Esophagus squamous epithelium (tissue), 5 donors: ENCODE measurements at regions not wholly inside any gene's neighbourhood (a gene's known extent, or its start where the extent isn't known, plus 50 kb on each side); places are given as distances from the start of the nearest gene placed in this dataset.

Experiments used
- DNase-seq: peaks from one replicate; lab custom pipeline; 2025; lab: John Stamatoyannopoulos, UW
- H3K27ac ChIP-seq, 4 donors: fragments of 200-600 bp; sonication (generic); one replicate each; pipeline ENCODE4 v1.5.1; 2016 to 2019; ENCODE audit warnings: mild to moderate bottlenecking in 1 of 4
- H3K27me3 ChIP-seq, 4 donors: fragments of 200-600 bp; sonication (generic); 1 replicate in 3 of 4; 2 replicates in 1 of 4; pipeline versions ENCODE4 v1.5.1 to v1.6.0; 2017 to 2021; ENCODE audit warnings: antibody characterized with exemption in 1 of 4
- H3K36me3 ChIP-seq, 3 donors: fragments of 200-600 bp; sonication (generic); one replicate each; pipeline ENCODE4 v1.5.1; 2016 to 2019
- H3K4me1 ChIP-seq, 3 donors: fragments of 200-600 bp; sonication (generic); one replicate each; pipeline ENCODE4 v1.5.1; 2017 to 2019
- H3K4me3 ChIP-seq, 4 donors: fragments of 200-600 bp; sonication (generic); 1 replicate in 3 of 4; 2 replicates in 1 of 4; pipeline ENCODE4 v1.5.1; 2016 to 2019; ENCODE audit warnings: mild to moderate bottlenecking in 2 of 4, moderate library complexity in 1 of 4
- H3K9me3 ChIP-seq, 3 donors: fragments of 200-600 bp; sonication (generic); one replicate each; pipeline ENCODE4 v1.5.1; 2016 to 2019
- POLR2A ChIP-seq, 4 donors: fragments of 450-650 bp; IDR thresholded peaks; one replicate each; pipeline ENCODE4 v1.6.1; 2017; ENCODE audit warnings: antibody characterized with exemption in 4 of 4, mild to moderate bottlenecking in 4 of 4, moderate library complexity in 3 of 4
- WGBS, 2 donors: methylation state at CpG; one replicate each; pipeline ENCODE4 v1.1.5; 2018; 5-methylcytosine and 5-hydroxymethylcytosine counted together
- intact Hi-C: fragments of 100-400 bp; cut with DNase I; formaldehyde crosslinking; loops from one replicate; pipeline ENCODE4 v1.15.0; 2022
- TF ChIP-seq, protein P1 (sequence below), 6 experiments: fragments of 450-650 bp in 4 of 6; fragments of 200-600 bp in 2 of 6; sonication (generic) in 2 of 6; IDR thresholded peaks; one replicate each; pipeline ENCODE4 v1.5.1; 2016 to 2019; ENCODE audit warnings: antibody characterized with exemption in 6 of 6, mild to moderate bottlenecking in 4 of 6, moderate library complexity in 4 of 6
- donor health status: DM: yes; HTN: yes; CAD: no.

DNA sequence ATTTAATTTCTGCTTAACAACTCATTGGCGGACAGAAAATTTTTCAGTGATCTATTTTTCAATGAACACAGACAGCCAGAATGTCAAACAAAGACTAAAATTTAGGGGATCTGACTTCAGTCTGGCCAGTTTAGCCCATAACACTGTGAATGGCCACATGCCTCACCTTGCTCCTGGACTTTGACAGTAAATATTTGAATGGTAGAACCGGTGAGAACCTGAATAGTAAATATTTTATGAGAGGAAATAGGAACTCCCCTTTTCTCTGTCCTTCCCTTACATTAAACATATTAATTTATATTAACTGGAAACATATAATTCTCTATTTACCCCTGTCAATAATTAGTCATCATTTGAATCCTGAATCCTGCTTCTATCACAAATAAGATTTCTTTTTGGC is 942.1 kb downstream of the KCNJ2 start:
- WGBS, 2 donors: 74 to 80% methylated on average over 2 of the region's 2 CpGs
- H3K27me3 ChIP-seq: no peaks in the 10 kb centered on the region
- H3K36me3 ChIP-seq: no peaks in the 10 kb centered on the region
- intact Hi-C loops: no loop called here
- no peak overlapping the region for H3K4me3 ChIP-seq
- no peaks in the 10 kb centered on the region for H3K9me3 ChIP-seq
- no peak overlapping the region for H3K27ac ChIP-seq
- TF ChIP-seq, protein P1, sequence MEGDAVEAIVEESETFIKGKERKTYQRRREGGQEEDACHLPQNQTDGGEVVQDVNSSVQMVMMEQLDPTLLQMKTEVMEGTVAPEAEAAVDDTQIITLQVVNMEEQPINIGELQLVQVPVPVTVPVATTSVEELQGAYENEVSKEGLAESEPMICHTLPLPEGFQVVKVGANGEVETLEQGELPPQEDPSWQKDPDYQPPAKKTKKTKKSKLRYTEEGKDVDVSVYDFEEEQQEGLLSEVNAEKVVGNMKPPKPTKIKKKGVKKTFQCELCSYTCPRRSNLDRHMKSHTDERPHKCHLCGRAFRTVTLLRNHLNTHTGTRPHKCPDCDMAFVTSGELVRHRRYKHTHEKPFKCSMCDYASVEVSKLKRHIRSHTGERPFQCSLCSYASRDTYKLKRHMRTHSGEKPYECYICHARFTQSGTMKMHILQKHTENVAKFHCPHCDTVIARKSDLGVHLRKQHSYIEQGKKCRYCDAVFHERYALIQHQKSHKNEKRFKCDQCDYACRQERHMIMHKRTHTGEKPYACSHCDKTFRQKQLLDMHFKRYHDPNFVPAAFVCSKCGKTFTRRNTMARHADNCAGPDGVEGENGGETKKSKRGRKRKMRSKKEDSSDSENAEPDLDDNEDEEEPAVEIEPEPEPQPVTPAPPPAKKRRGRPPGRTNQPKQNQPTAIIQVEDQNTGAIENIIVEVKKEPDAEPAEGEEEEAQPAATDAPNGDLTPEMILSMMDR (IDR thresholded peaks at IDR 0.05): no peak
- TF ChIP-seq POLR2A (IDR thresholded peaks at IDR 0.05): no peak
- H3K4me1 ChIP-seq: no peaks in the 10 kb centered on the region
- no peak for DNase-seq

DNA sequence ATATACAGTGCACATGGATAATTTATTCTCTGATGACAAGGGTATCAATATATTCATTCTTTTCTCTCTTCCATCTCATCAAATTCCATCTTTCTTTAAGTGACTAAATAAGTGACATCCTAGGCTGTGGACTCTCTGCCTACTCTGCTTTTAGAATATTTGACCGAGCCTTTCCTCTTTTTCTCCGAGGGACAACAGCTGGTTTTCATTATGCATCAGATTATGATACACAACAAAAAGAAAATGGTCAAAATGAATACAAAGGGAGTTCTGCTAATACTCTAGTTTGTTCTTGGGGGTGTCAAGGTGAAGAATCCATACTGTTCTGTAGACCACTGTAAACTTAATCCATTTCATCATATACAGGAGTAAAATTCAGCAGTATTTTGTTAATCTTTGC is 942.6 kb downstream of the KCNJ2 start:
- Histone ChIP-seq H3K4me1 (no peaks in the 10 kb centered on the region), H3K27me3 (no peaks in the 10 kb centered on the region), H3K9me3 (no peaks in the 10 kb centered on the region), H3K27ac (no peak overlapping the region), H3K4me3 (no peak overlapping the region), H3K36me3 (no peaks in the 10 kb centered on the region)
- no peak for TF ChIP-seq POLR2A (IDR thresholded peaks at IDR 0.05)
- TF ChIP-seq, protein P1 (IDR thresholded peaks at IDR 0.05): no peak
- intact Hi-C loops: no loop called here
- 61 to 69% methylated on average over 2 of the region's 2 CpGs for WGBS, 2 donors
- DNase-seq: no peak

DNA sequence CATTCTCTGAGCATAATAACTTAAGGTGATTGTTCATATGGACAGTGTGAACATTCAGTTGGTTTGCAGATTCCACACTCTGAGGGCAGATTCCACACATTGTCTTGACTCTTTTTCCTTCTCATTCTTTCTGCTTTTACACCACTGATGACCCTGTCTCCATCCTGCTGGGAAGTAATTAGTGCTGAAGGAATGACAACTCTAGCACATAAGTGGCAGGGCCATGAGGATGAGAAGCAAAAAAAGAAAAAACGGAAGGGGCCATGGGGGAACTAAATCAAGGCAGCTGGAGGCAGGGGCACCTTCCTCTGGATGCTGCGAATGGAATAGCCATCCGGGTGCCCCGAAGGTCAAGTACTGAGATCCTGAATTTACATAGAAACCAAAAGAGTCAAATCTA is 944.0 kb downstream of the KCNJ2 start:
- H3K9me3 ChIP-seq: no peaks in the 10 kb centered on the region
- H3K27me3 ChIP-seq: no peaks in the 10 kb centered on the region
- no peak for DNase-seq
- 63 to 70% methylated on average over 4 of the region's 4 CpGs for WGBS, 2 donors
- H3K27ac ChIP-seq: no peak overlapping the region
- intact Hi-C loops: no loop called here
- H3K4me3 ChIP-seq: no peak overlapping the region
- H3K4me1 ChIP-seq: no peaks in the 10 kb centered on the region
- TF ChIP-seq, protein P1 (IDR thresholded peaks at IDR 0.05): no peak
- TF ChIP-seq POLR2A (IDR thresholded peaks at IDR 0.05): no peak
- no peaks in the 10 kb centered on the region for H3K36me3 ChIP-seq

DNA sequence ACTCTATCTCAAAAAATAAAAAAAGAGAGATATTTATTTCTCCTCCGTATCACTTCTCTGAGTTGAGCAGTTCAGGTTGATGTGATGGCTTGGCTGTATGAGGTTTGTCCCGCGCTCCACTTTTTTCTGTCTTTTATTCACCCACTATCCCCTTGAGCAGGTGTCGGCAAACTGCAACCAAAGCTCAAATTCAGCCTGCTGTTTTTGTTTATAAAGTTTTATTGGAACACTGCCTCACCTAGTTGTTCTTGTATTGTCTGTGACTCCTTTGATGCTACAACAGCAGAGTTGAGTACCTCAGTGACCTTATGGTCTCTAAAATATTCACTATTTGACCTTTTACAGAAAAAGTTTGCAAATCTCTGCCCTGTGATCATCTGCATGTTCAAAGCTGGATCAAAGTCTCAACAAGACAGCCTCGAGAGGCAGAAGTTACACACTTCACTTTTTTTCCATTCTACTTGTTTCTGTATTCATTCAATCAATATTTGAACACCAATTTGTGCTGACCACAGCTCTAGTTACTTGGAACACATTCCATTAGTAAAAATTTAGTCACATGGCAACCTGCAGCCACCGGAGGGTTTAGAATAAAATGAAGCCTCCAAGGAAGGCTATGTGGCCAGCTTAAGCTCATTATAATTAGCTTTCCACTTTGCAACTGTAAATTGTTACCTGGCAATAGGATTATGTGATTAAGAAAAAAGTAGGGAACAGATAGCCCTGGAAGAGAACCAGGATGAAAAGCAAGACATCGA is 945.8 kb downstream of the KCNJ2 start:
- no peaks in the 10 kb centered on the region for H3K9me3 ChIP-seq
- no peak overlapping the region for H3K4me3 ChIP-seq
- H3K27me3 ChIP-seq: no peaks in the 10 kb centered on the region
- TF ChIP-seq, protein P1 (IDR thresholded peaks at IDR 0.05): no peak
- TF ChIP-seq POLR2A (IDR thresholded peaks at IDR 0.05): no peak
- intact Hi-C loops: no loop called here
- H3K27ac ChIP-seq: no peak overlapping the region
- H3K36me3 ChIP-seq: no peaks in the 10 kb centered on the region
- H3K4me1 ChIP-seq: no peaks in the 10 kb centered on the region
- DNase-seq: no peak
- 77 to 78% methylated on average over 7 of the region's 7 CpGs for WGBS, 2 donors

DNA sequence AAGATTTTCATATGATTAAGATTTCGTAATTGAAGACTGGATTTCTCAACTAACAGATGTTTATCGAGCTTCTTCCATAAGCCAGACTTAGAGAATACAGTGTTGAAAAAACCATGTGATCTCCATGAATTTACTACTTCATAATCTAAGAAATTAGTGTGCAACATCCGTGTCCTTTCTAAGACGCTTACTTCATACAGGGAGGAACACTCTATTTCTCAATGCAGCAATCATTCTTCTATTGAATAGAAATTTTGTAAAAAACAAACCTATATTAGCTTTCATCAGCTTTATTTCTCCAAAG is 946.3 kb downstream of the KCNJ2 start:
- no peak for DNase-seq

More for the DNA sequence above, 946.3 kb downstream of the KCNJ2 start:
- H3K27me3 ChIP-seq: no peaks in the 10 kb centered on the region
- 73 to 86% methylated on average over 4 of the region's 4 CpGs for WGBS, 2 donors
- H3K27ac ChIP-seq: no peak overlapping the region
- H3K4me1 ChIP-seq: no peaks in the 10 kb centered on the region
- TF ChIP-seq, protein P1 (IDR thresholded peaks at IDR 0.05): no peak
- TF ChIP-seq POLR2A (IDR thresholded peaks at IDR 0.05): no peak
- no peaks in the 10 kb centered on the region for H3K36me3 ChIP-seq
- no peak overlapping the region for H3K4me3 ChIP-seq
- H3K9me3 ChIP-seq: no peaks in the 10 kb centered on the region
- intact Hi-C loops: no loop called here
